BLaER1 treated with 17β-estradiol and CSF1 and Interleukin-3, amounts not matched to agents 10 nM and 100 nM (cell line): ENCODE measurements at regions not wholly inside any gene's neighbourhood (a gene's known extent, or its start where the extent isn't known, plus 50 kb on each side); places are given as distances from the start of the nearest gene placed in this dataset.
A peak's percentile ranks its signal among the peaks of the same experiment; 100 is the strongest.
"Not testable (repeated sequence)": the region's sequence is repeated elsewhere in the genome, so short reads cannot be mapped to it uniquely, and the experiment has no call there.

Source experiments
- H3K27ac ChIP-seq, 11 experiments: shearing (Covaris generic); formaldehyde crosslinking; 2 replicates each; pipeline ENCODE4 v1.8.1; 2022
- H3K27me3 ChIP-seq, 11 experiments: shearing (Covaris generic); formaldehyde crosslinking; 2 replicates each; pipeline ENCODE4 v1.8.1; 2022
- H3K36me3 ChIP-seq, 11 experiments: shearing (Covaris generic); formaldehyde crosslinking; 2 replicates each; pipeline ENCODE4 v1.8.1; 2022
- H3K4me1 ChIP-seq, 10 experiments: shearing (Covaris generic); formaldehyde crosslinking; 2 replicates each; pipeline ENCODE4 v1.8.1; 2022
- H3K4me2 ChIP-seq, 11 experiments: shearing (Covaris generic); formaldehyde crosslinking; 2 replicates each; pipeline ENCODE4 v1.8.1; 2022
- H3K4me3 ChIP-seq, 10 experiments: shearing (Covaris generic); formaldehyde crosslinking; 2 replicates each; pipeline ENCODE4 v1.8.1; 2022
- H3K9ac ChIP-seq, 11 experiments: shearing (Covaris generic); formaldehyde crosslinking; 2 replicates each; pipeline ENCODE4 v1.8.1; 2022
- H3K9me3 ChIP-seq, 11 experiments: shearing (Covaris generic); formaldehyde crosslinking; replicated peaks in 1 of 11; 2 replicates each; pipeline ENCODE4 v1.8.1; 2022
- H4K20me1 ChIP-seq, 11 experiments: shearing (Covaris generic); formaldehyde crosslinking; 2 replicates each; pipeline ENCODE4 v1.8.1; 2022
- Cebpa-rat ChIP-seq, 11 experiments: shearing (Covaris generic); IDR thresholded peaks; 2 replicates each; pipeline ENCODE4 v1.8.1; 2022

DNA sequence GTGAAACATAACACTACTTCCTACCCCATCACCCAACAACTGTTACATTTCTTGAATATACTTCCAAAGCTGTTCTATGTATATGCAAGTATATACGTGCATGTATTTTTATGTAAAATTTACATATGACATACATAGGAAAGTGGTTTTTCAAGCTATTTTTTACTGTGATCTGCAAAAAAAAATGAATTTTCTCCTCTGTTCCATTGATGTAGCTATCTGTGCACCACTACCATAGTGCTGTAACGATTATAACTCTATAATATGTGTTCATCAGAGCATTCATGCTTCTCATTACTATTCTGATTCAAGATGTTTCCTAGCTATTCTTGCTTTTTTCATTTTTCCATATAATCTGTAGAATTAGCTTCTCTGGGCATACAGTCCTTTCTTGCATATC is 164.0 kb downstream of the DEPDC1B start:
- Histone ChIP-seq H3K36me3 (no peaks in the 10 kb centered on the region), H4K20me1 (no peaks in the 10 kb centered on the region), H3K27ac (no peak overlapping the region; a peak in 1 of 22 replicates), H3K9me3 (peaks cover 0 to 28% (median 11%) of the 10 kb centered on the region in 11 experiments; a peak in 17 of 22 replicates), H3K9ac (no peak overlapping the region), H3K4me1 (peaks cover 22 to 64% (median 53%) of the 10 kb centered on the region in 10 experiments), H3K4me3 (no peak overlapping the region), H3K27me3 (no peaks in the 10 kb centered on the region; a peak in 1 of 22 replicates), H3K4me2 (peak overlapping the region in 5 of 11 experiments; percentile 12 to 40 (median 24); a peak in 8 of 22 replicates)
- TF ChIP-seq Cebpa-rat (IDR thresholded peaks at IDR 0.05), result no peak

DNA sequence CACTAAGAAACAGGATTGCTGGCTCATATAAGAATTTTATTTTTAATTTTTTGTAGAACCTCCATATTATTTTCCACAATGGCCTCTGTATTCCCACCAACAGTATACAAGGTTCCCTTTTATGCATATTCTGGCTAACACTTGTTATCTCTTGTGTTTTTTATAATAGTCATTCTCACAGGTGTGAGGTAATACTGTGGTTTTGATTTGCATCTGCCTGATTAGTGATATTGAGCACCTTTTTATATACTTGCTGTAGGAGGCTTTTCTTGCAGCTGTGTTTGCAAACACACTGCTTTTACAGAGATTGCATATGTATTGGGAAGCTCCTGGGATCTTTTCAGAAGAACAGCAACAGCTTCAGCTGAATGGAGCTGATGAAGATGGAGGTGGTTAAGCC is 164.8 kb downstream of the DEPDC1B start:
- Histone ChIP-seq H3K27ac (peak overlapping the region in 1 of 11 experiments; percentile 25; a peak in 1 of 22 replicates), H3K4me1 (peaks cover 15 to 56% (median 46%) of the 10 kb centered on the region in 10 experiments)

DNA sequence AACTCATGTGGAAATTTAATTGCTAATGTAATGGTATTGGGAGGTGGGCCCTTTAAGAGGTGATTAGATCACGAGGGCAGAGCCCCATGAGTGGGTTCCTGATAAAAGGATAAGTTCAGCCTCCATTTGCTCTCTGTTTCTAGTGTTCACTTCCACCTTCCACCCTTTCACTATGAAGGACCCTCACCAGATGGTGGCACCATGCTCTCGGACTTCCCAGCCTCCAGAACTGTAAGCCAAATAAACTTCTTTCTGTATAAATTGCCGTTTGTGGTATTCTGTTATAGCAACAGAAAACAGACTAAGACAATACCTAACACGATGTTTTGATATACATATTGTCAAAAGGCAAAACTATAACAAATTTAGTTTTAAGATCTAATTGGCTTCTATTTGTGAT is 166.2 kb downstream of the DEPDC1B start:
- peaks cover 0 to 33% (median 21%) of the 10 kb centered on the region in 11 experiments; a peak in 17 of 22 replicates for H3K9me3 ChIP-seq
- peaks cover 8 to 49% (median 41%) of the 10 kb centered on the region in 10 experiments for H3K4me1 ChIP-seq
- H3K36me3 ChIP-seq, result no peaks in the 10 kb centered on the region
- no peak overlapping the region for H3K9ac ChIP-seq
- no peak overlapping the region; a peak in 1 of 20 replicates for H3K4me3 ChIP-seq
- peak overlapping the region in 6 of 11 experiments; percentile 15 to 54 (median 36); a peak in 11 of 22 replicates for H3K4me2 ChIP-seq
- TF ChIP-seq Cebpa-rat (IDR thresholded peaks at IDR 0.05), result no peak
- H3K27me3 ChIP-seq, result no peaks in the 10 kb centered on the region
- H4K20me1 ChIP-seq, result no peaks in the 10 kb centered on the region
- peak overlapping the region in 4 of 11 experiments; percentile 0 to 39 (median 22); a peak in 6 of 22 replicates for H3K27ac ChIP-seq

More for the DNA sequence above, 164.8 kb downstream of the DEPDC1B start:
- no peak for TF ChIP-seq Cebpa-rat (IDR thresholded peaks at IDR 0.05)
- Histone ChIP-seq H4K20me1 (no peaks in the 10 kb centered on the region), H3K4me3 (no peak overlapping the region), H3K9ac (no peak overlapping the region), H3K9me3 (peaks cover 0 to 33% (median 15%) of the 10 kb centered on the region in 11 experiments; a peak in 17 of 22 replicates), H3K4me2 (peak overlapping the region in 4 of 11 experiments; percentile 14 to 40 (median 22); a peak in 5 of 22 replicates), H3K27me3 (no peaks in the 10 kb centered on the region; a peak in 1 of 22 replicates), H3K36me3 (no peaks in the 10 kb centered on the region)

DNA sequence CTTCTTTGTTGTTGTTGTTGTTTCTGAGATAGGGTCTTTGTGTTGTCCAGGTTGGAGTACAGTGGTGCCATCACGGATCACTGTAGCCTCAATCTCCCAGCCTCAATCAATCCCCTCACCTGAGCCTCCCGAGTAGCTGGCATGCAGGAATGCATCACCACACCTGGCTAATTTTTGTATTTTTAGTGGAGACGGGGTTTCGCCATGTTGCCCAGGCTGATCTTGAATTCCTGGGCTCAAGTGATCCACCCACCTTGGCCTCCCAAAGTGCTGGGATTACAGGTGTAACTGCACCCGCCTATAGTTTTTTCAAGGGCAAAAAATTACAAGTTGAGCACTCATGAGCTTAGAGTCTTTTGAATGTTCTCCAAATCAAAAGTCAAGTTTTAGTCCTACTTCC is 167.2 kb downstream of the DEPDC1B start:
- peaks cover 0 to 33% (median 21%) of the 10 kb centered on the region in 11 experiments; a peak in 17 of 22 replicates for H3K9me3 ChIP-seq
- peak overlapping the region in 2 of 11 experiments; percentile 2 to 31; a peak in 1 of 22 replicates for H3K27ac ChIP-seq
- H3K4me3 ChIP-seq, H4K20me1 ChIP-seq, H3K36me3 ChIP-seq, H3K9ac ChIP-seq, H3K27me3 ChIP-seq: not testable (repeated sequence)
- peaks cover 8 to 48% (median 37%) of the 10 kb centered on the region in 10 experiments for H3K4me1 ChIP-seq
- H3K4me2 ChIP-seq, result peak overlapping the region in 2 of 11 experiments; percentile 27 to 43; a peak in 3 of 22 replicates

DNA sequence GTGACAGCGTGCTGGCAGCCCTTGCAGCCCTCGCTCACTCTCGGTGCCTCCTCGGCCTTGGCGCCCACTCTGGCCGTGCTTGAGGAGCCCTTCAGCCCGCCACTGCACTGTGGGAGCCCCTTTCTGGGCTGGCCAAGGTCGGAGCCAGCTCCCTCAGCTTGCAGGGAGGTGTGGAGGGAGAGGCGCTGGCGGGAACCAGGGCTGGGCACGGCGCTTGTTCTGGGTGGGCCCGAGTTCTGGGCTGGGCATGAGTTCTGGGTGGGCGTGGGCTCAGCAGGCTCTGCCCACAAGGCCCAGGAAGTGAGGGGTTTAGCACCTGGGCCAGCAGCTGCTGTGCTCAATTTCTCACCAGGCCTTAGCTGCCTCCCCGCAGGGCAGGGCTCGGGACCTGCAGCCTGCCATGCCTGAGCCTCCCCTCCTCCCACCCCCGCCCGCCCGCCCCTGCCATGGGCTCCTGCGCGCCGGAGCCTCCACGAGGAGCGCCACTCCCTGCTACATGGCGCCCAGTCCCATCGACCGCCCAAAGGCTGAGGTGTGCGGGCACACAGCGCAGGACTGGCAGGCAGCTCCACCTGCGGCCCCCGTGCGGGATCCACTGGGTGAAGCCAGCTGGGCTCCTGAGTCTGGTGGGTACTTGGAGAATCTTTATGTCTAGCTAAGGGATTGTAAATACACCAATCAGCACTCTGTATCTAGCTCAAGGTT is 169.7 kb downstream of the DEPDC1B start:
- 0 out of 22 replicates have a peak overlapping the region, but pooled peaks of 1 of the 11 experiments have one; percentile 18 for H3K27ac ChIP-seq

DNA sequence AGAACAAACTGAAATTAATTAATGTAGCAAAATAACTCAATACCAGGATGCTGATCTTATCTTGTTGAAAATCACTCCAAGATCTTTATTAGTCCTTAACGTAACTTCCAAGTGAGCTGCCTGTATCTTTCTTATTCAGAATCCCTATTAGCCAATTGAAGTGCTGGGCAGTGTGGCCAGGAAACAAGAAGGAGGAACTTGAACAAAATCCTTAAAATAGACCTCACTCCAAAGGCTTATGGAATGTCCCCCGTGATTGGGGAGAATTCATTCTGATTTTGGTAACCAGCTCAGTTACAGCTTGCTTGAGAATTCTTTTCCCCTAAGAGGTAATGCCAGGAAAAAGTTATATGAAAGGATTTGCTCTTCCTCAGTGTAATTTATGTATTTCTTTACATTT is 171.0 kb downstream of the DEPDC1B start:
- Histone ChIP-seq H4K20me1 (no peaks in the 10 kb centered on the region), H3K9ac (no peak overlapping the region), H3K9me3 (peaks cover 0 to 21% (median 9%) of the 10 kb centered on the region in 11 experiments; a peak in 16 of 22 replicates), H3K36me3 (no peaks in the 10 kb centered on the region), H3K4me3 (no peak overlapping the region), H3K27me3 (no peaks in the 10 kb centered on the region), H3K4me2 (peak overlapping the region in 9 of 11 experiments; percentile 19 to 59 (median 29); a peak in 12 of 22 replicates), H3K4me1 (peaks cover 30 to 57% (median 48%) of the 10 kb centered on the region in 10 experiments), H3K27ac (no peak overlapping the region)
- no peak for TF ChIP-seq Cebpa-rat (IDR thresholded peaks at IDR 0.05)

More for the DNA sequence above, 169.7 kb downstream of the DEPDC1B start:
- peaks cover 30 to 56% (median 49%) of the 10 kb centered on the region in 10 experiments for H3K4me1 ChIP-seq
- not testable (repeated sequence) for H3K4me3 ChIP-seq, H3K9ac ChIP-seq, H3K36me3 ChIP-seq, H3K4me2 ChIP-seq, H3K27me3 ChIP-seq, H4K20me1 ChIP-seq
- peaks cover 0 to 25% (median 20%) of the 10 kb centered on the region in 11 experiments; a peak in 17 of 22 replicates for H3K9me3 ChIP-seq

DNA sequence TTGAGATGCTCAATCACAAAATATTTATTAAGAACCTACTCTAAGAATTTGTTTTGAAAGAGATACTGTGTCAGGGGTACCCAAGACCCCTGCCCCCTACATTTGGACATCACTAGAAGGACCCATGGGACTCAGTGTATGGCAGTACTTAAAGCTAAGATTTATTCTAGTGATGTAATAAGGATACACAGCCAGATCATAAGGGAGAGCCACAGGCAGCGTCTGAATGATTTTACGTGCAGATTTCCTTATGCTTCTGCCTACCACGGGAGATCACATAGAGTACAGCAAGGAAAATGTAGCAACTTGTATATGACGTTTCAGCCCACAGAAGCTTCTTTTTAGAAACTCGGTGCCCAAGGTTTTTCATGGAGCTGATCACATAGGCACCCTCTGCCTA is 172.9 kb downstream of the DEPDC1B start:
- Histone ChIP-seq H3K36me3 (no peaks in the 10 kb centered on the region), H3K27me3 (no peaks in the 10 kb centered on the region), H3K4me3 (no peak overlapping the region), H3K9me3 (peaks cover 0 to 17% (median 8%) of the 10 kb centered on the region in 11 experiments; a peak in 16 of 22 replicates), H3K9ac (peak overlapping the region in 4 of 11 experiments; percentile 2 to 66 (median 32); a peak in 5 of 22 replicates), H4K20me1 (no peaks in the 10 kb centered on the region), H3K27ac (peak overlapping the region in 8 of 11 experiments; percentile 45 to 82 (median 74); a peak in 15 of 22 replicates), H3K4me1 (peaks cover 46 to 69% (median 59%) of the 10 kb centered on the region in 10 experiments), H3K4me2 (peak overlapping the region; percentile 55 to 80 (median 69); a peak in 19 of 22 replicates)
- no peak for TF ChIP-seq Cebpa-rat (IDR thresholded peaks at IDR 0.05)

DNA sequence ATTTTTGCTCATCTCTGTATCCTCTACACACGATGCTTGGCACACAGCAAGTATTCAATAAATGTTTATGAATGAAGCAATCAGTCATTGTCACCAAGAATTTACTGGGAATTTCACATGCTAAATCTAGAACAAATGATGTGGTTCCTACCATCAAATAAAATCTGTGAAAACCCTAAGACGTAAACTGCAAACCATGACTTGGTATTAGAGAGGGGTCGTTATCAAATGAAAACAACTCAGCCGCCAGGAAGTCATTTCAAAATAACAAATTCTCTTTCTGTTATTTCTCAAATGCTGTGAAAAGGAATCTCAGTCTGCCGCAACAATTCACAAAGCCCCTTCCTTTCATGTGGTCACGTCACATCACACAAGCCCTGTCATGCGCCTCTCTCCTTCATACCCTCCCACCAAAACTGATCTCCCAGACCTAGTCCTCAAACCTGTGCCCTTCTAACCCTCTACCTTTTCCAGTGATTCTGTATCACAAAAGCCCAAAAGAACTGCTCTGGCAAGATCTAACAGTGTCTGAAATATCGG is 173.6 kb downstream of the DEPDC1B start:
- TF ChIP-seq Cebpa-rat (IDR thresholded peaks at IDR 0.05), result peak in 5 of 11 experiments; percentile 14 to 84 (median 73); a peak in 7 of 22 replicates
- Histone ChIP-seq H3K9ac (peak overlapping the region in 8 of 11 experiments; percentile 14 to 66 (median 44); a peak in 9 of 22 replicates), H3K4me1 (peaks cover 51 to 76% (median 66%) of the 10 kb centered on the region in 10 experiments), H3K4me3 (no peak overlapping the region), H3K27ac (peak overlapping the region in 10 of 11 experiments; percentile 7 to 82 (median 71); a peak in 18 of 22 replicates), H4K20me1 (no peaks in the 10 kb centered on the region), H3K4me2 (peak overlapping the region; percentile 55 to 80 (median 69)), H3K27me3 (no peaks in the 10 kb centered on the region), H3K9me3 (peaks cover 0 to 17% (median 8%) of the 10 kb centered on the region in 11 experiments; a peak in 16 of 22 replicates), H3K36me3 (no peaks in the 10 kb centered on the region)
